ENCODE measurements at regions not wholly inside any gene's neighbourhood (a gene's known extent, or its start where the extent isn't known, plus 50 kb on each side); places are given as distances from the start of the nearest gene placed in this dataset.

DNA sequence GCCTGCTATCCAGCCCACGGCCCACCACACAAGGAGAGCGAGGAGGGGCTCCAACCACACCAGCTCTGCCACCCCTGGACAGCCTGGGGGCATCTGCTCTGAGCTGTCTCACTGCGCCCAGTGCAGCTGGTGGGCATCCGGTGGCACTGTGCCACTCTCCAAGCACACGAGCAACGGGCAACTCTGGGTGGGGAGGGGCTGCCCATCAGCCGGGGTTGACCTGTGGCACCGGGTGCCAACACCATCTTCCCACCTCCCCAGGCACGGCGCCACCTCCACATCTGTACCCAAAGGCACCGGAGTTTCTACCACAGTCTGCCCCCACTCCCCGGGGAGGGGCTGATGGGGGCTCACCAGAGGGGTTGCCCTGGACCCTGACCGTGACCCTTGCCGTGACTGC, 241.8 kb downstream of the RBFOX3 start:
- H3K27ac Mint-ChIP-seq, result no peak overlapping the region
- POLR2A ChIA-PET, result no interaction called here

GRCh38 chr17:79368521-79368920, 242.3 kb downstream of the RBFOX3 start:
- peaks cover 4% of the 10 kb centered on the region for H3K27me3 Mint-ChIP-seq
- H3K4me3 Mint-ChIP-seq, result no peak overlapping the region
- ATAC-seq, result no peak
- DNase-seq, result no peak
- no peaks in the 10 kb centered on the region for H3K36me3 Mint-ChIP-seq (ENCODE audit: low read depth)
- POLR2A ChIA-PET, result no interaction called here
- CTCF ChIA-PET, result no interaction called here
- intact Hi-C loops (cut with DNase I, micrococcal nuclease), result no loop called here
- no peaks in the 10 kb centered on the region for H3K4me1 Mint-ChIP-seq
- H3K27ac Mint-ChIP-seq, result no peak overlapping the region
- no peaks in the 10 kb centered on the region for H3K9me3 Mint-ChIP-seq (ENCODE audit: low read depth)

More for the DNA sequence above, 241.8 kb downstream of the RBFOX3 start:
- no peak for DNase-seq
- Mint-ChIP-seq H3K27me3 (peaks cover 4% of the 10 kb centered on the region), H3K36me3 (ENCODE audit: low read depth) (no peaks in the 10 kb centered on the region), H3K4me3 (no peak overlapping the region), H3K4me1 (no peaks in the 10 kb centered on the region), H3K9me3 (ENCODE audit: low read depth) (no peaks in the 10 kb centered on the region)
- ATAC-seq, result no peak
- CTCF ChIA-PET, result no interaction called here
- intact Hi-C loops (cut with DNase I, micrococcal nuclease), result no loop called here

- Mint-ChIP-seq H3K9me3 (ENCODE audit: low read depth) (no peaks in the 10 kb centered on the region), H3K36me3 (ENCODE audit: low read depth) (no peaks in the 10 kb centered on the region), H3K27ac (no peak overlapping the region), H3K4me1 (no peaks in the 10 kb centered on the region), H3K27me3 (peaks cover 8% of the 10 kb centered on the region), H3K4me3 (no peak overlapping the region)
- ChIA-PET POLR2A (no interaction called here), CTCF (interaction anchor here (1.1 kb wide), 1 partner anchor 10 kb away, joined by 3 read pairs; no protein-coding TSS in a partner anchor)
- intact Hi-C loops (cut with DNase I, micrococcal nuclease), result no loop called here
- DNase-seq, result no peak
- ATAC-seq, result no peak
Observed at GRCh38 chr17:79366988-79367571, 243.8 kb downstream of the RBFOX3 start.

DNA sequence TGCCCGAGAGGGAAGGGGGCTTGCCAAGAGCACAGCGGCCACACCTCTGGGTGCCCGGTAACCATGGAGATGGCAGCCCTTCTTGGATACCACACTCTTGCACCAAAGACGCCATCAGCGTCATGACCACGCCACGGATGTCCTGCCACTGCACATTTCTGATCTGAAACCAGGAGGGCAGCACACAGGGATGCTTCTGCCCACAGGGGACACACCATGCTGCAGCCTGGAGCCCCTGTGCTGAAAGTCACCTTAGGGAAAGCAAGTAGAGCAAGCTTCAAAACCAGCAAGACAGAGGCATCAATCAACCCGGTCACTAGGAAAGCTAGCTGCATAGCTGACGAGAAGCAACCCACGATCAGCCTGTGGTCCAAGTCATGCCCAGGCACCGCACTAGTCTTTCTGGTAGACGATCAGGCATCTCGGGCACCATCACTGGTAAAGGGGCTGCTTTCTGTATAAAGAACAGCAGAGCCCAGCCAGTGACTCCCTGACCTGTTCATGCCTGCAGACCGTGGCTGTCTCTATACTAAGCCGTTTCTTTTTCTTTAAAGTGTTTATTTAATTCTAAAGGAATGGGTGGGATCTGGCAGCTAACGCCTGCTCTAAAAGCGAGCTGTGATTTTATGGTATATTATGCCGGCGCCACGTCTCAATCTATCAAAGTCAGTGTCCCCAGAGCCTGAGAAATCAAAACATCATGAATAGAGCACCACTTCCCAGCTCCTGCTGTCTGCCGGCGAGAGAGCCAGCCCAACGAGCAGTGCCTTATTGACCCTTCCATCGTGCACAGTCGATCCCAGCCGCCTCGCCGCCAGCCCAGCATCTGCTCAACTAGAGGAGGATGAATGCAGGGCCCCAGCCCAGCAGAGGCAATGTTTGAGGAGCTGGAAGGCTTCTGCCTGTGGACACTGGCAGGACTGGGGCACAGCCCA, 244.7 kb downstream of the RBFOX3 start:
- no peaks in the 10 kb centered on the region for H3K4me1 Mint-ChIP-seq
- H3K4me3 Mint-ChIP-seq, result no peak overlapping the region
- no peaks in the 10 kb centered on the region for H3K36me3 Mint-ChIP-seq (ENCODE audit: low read depth)
- H3K27ac Mint-ChIP-seq, result no peak overlapping the region
- peaks cover 8% of the 10 kb centered on the region for H3K27me3 Mint-ChIP-seq
- ChIA-PET POLR2A (no interaction called here), CTCF (interaction anchor here (1.1 kb wide), 1 partner anchor 9 kb away, joined by 3 read pairs; no protein-coding TSS in a partner anchor)
- intact Hi-C loops (cut with DNase I, micrococcal nuclease), result no loop called here
- ATAC-seq (no peak), DNase-seq (no peak)
- no peaks in the 10 kb centered on the region for H3K9me3 Mint-ChIP-seq (ENCODE audit: low read depth)

GRCh38 chr17:79365351-79365750, 245.5 kb downstream of the RBFOX3 start:
- ChIA-PET CTCF (no interaction called here), POLR2A (no interaction called here)
- no peaks in the 10 kb centered on the region for H3K36me3 Mint-ChIP-seq (ENCODE audit: low read depth)
- intact Hi-C loops (cut with DNase I, micrococcal nuclease), result no loop called here
- DNase-seq (no peak), ATAC-seq (no peak)
- no peak overlapping the region for H3K27ac Mint-ChIP-seq
- no peaks in the 10 kb centered on the region for H3K9me3 Mint-ChIP-seq (ENCODE audit: low read depth)
- no peak overlapping the region for H3K4me3 Mint-ChIP-seq
- peaks cover 5% of the 10 kb centered on the region for H3K27me3 Mint-ChIP-seq
- H3K4me1 Mint-ChIP-seq, result no peaks in the 10 kb centered on the region

DNA sequence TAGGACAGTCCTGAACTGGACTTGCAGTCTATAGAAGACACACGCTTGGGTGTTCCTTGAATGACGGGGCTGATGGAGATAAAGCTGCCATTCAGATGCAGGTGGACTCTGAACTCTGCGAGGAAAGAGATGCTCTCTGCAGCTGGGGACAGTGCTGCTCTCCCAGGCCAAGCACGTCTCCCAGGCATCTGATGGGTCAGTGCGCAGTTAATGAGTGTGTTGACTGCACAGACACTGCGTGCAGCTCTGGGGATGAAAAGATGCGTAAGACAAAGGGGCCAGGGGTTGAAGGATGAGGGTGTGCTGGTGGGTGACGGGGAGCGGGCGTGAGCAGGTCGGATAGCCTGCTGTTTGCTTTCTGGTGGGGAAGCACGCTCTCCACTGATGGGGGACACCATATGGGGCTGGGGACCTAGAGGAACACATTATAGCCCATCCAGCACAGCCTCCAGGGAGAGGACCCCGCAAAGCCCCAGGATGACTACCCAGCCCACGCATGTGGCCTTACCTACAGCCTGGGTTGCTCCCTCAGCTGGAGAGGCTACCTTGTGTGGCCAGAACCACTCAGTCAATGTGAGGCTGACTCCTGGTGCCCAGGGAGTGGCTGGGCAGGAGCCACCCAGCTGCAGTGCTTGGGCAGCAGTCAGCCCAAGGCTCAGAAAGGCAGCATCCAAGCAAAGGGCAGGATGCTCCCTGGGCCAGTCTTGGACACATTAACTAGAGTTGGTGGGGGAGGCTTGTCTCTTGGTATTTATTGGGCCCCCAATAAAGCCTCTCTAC, 246.3 kb downstream of the RBFOX3 start:
- Mint-ChIP-seq H3K27me3 (peaks cover 3% of the 10 kb centered on the region), H3K36me3 (ENCODE audit: low read depth) (no peaks in the 10 kb centered on the region), H3K9me3 (ENCODE audit: low read depth) (no peaks in the 10 kb centered on the region), H3K27ac (no peak overlapping the region), H3K4me3 (no peak overlapping the region), H3K4me1 (no peaks in the 10 kb centered on the region)
- intact Hi-C loops (cut with DNase I, micrococcal nuclease), result no loop called here
- ATAC-seq (no peak), DNase-seq (no peak)
- POLR2A ChIA-PET, result no interaction called here
- CTCF ChIA-PET, result interaction anchor here (0.6 kb wide), 1 partner anchor 1143 kb away, joined by 3 read pairs; no protein-coding TSS in a partner anchor

DNA sequence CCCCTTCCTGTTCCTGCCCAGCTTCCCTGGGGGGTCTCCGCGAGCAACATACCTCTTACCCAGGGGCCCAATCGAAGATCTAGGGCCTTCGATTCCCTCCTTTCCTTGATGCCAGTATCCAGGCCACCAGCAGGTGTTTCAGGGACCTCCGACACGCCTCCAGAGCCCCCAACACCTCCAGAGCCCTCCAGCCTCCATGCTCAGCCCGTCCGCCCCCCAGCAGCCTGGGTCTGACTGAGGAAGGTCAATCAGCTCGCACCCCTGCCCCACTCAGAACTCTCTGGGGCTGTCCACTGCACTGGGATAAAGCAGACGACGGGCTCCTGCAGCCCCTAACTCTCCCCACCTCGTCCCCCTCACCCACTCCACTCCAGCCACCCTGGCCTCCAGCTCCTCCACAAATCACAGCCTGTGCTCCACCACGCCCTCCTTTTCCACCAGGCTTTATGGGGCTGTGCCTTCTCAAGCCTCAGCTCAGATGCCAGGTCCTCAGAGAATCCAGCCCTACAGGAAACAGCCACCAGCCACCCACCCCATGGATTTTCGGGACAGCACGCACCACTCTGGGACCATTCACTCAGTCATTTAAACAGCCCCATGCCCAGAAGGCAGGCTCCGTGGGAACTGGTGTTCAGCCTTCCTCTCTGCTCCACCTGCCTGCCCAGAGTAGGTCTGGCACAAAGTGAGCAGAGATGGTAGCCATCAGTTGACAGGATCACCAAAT, 247.1 kb downstream of the RBFOX3 start:
- Mint-ChIP-seq H3K27ac (no peak overlapping the region), H3K4me3 (no peak overlapping the region), H3K9me3 (ENCODE audit: low read depth) (no peaks in the 10 kb centered on the region), H3K36me3 (ENCODE audit: low read depth) (no peaks in the 10 kb centered on the region), H3K27me3 (peaks cover 3% of the 10 kb centered on the region), H3K4me1 (no peaks in the 10 kb centered on the region)
- ChIA-PET POLR2A (no interaction called here), CTCF (interaction anchor here (0.6 kb wide), 2 partner anchors 31 to 1144 kb away, joined by 3 read pairs; no protein-coding TSS in a partner anchor)
- no peak for ATAC-seq
- no peak for DNase-seq
- intact Hi-C loops (cut with DNase I, micrococcal nuclease), result no loop called here

GRCh38 chr17:79362772-79363305, 248.0 kb downstream of the RBFOX3 start:
- ChIA-PET POLR2A (no interaction called here), CTCF (no interaction called here)
- Mint-ChIP-seq H3K27me3 (peaks cover 7% of the 10 kb centered on the region), H3K4me3 (no peak overlapping the region), H3K36me3 (ENCODE audit: low read depth) (no peaks in the 10 kb centered on the region), H3K4me1 (no peaks in the 10 kb centered on the region), H3K9me3 (ENCODE audit: low read depth) (no peaks in the 10 kb centered on the region), H3K27ac (no peak overlapping the region)
- intact Hi-C loops (cut with DNase I, micrococcal nuclease), result no loop called here
- DNase-seq (no peak), ATAC-seq (no peak)

DNA sequence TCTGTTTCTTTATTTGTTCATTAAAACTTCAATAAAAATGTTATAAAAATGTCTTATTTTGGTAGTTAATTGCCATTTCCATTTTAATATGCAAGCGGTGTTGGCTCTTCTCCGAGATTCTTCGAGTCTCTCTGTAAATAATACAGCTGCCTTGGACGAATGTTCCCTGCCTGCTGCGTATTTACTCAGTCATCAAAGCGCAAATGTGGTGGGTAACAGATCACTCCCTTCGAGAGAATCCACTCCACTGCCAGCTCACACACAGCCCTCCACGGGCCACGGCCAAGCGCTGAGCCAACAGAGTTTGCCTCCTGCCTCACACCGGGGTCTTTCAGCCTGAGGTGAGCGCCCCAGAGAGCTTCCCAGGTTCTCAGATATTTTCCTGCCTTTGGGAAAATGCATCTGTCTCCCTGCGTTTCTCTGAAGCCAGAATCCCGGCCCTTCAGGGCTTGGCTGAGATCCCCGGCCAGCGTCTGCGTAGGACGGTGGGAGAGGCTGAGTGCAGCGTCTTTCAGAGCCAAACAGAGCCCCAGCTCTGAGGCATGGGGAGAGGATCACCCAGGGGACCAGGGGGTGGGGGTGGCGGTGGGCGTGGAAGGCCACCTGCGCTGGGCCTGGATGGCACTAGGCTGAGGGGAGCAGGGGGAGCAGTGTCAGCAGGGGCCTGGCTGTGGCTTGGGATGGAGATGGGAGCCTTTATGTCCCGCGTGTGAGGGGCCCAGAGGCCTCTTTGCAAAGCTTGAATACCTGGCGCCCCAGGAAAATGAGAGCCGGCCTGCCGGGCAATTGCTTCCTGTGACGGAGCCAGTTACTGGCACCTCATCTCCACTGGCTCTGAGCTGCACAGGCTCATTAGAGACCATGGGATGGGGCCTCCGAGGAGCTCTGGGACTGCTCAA, 248.7 kb downstream of the RBFOX3 start:
- H3K4me3 Mint-ChIP-seq, result no peak overlapping the region
- POLR2A ChIA-PET, result no interaction called here
- DNase-seq (no peak), ATAC-seq (no peak)
- no peaks in the 10 kb centered on the region for H3K4me1 Mint-ChIP-seq
- H3K36me3 Mint-ChIP-seq (ENCODE audit: low read depth), result no peaks in the 10 kb centered on the region
- H3K27me3 Mint-ChIP-seq, result peaks cover 7% of the 10 kb centered on the region
- no peak overlapping the region for H3K27ac Mint-ChIP-seq
- intact Hi-C loops (cut with DNase I, micrococcal nuclease), result no loop called here
- H3K9me3 Mint-ChIP-seq (ENCODE audit: low read depth), result no peaks in the 10 kb centered on the region
- CTCF ChIA-PET, result no interaction called here

DNA sequence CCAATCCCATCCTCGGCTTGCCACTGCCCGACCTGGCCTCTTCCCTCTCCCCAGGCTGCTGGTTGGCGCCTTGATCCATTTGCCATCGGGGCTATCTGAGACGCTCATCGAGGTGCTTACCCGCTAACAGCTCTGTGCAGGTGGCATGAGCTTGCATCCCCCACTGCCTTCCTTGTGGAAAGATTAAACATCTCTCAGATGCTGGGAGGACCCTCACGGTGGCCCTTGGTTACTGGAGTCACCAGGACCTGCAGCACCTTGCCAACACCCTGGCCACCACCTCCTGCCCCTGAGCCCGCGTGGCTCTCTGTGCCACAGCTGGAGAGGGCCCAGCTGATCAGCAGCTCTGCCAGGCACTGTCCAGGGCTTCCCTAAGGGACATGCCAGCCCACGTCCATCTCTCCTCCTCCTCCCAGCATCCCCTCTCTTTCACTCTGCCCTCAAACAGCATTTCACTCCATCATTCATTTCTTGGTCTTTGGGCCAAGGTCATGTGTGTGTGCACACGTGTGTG, 249.6 kb downstream of the RBFOX3 start:
- intact Hi-C loops (cut with DNase I, micrococcal nuclease), result no loop called here
- H3K4me3 Mint-ChIP-seq, result no peak overlapping the region
- POLR2A ChIA-PET, result no interaction called here
- peaks cover 9% of the 10 kb centered on the region for H3K27me3 Mint-ChIP-seq
- DNase-seq, result no peak
- no peaks in the 10 kb centered on the region for H3K36me3 Mint-ChIP-seq (ENCODE audit: low read depth)
- H3K27ac Mint-ChIP-seq, result no peak overlapping the region
- no peak for ATAC-seq
- H3K9me3 Mint-ChIP-seq (ENCODE audit: low read depth), result no peaks in the 10 kb centered on the region
- H3K4me1 Mint-ChIP-seq, result no peaks in the 10 kb centered on the region
- CTCF ChIA-PET, result no interaction called here
